Skeletal muscle satellite cell (primary cell): ENCODE measurements at regions not wholly inside any gene's neighbourhood (a gene's known extent, or its start where the extent isn't known, plus 50 kb on each side); places are given as distances from the start of the nearest gene placed in this dataset.

ENCODE experiments used
- H3K27me3 ChIP-seq: 2 replicates; pipeline ENCODE4 v1.7.0; 2013; ENCODE audit warnings: low read length; ENCODE audit not compliant: control insufficient read depth, insufficient read depth
- H3K36me3 ChIP-seq: 2 replicates; pipeline ENCODE4 v1.7.0; 2013; ENCODE audit warnings: mild to moderate bottlenecking, control low read depth, low read length; ENCODE audit not compliant: insufficient read depth
- H3K4me1 ChIP-seq: 2 replicates; pipeline ENCODE4 v1.7.0; 2013; ENCODE audit warnings: low read length; ENCODE audit not compliant: control insufficient read depth, insufficient read depth
- H3K4me2 ChIP-seq: 2 replicates; pipeline ENCODE4 v1.7.0; 2013; ENCODE audit warnings: mild to moderate bottlenecking, low read length
- H3K4me3 ChIP-seq: 2 replicates; pipeline ENCODE4 v1.7.0; 2013; ENCODE audit warnings: low read length
- H3K9ac ChIP-seq: 2 replicates; pipeline ENCODE4 v1.7.0; 2013; ENCODE audit warnings: mild to moderate bottlenecking, low read depth, low read length, moderate library complexity
- H3K9me3 ChIP-seq: replicated peaks from 2 replicates; pipeline ENCODE4 v1.7.0; 2013; ENCODE audit warnings: mild to moderate bottlenecking, control low read depth, low read length

DNA sequence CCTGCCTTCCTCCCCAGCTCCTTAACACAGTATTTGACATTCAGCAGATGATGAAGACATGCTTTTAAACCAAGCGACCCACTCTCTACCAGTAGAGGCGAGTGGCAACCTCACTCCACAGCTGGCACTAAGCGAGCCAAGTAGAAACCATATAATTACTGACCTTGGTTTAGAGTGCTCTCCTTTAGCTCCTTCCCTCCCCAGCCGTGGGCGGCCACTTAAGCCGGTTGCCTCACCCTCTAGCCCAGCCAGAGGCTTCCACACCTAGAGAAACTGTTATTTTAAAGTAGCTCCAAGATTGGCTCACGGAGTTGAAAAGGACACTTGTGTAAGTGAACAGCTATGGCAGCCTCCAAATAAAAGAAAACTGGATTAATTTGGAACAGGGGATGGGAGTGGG, 109.1 kb upstream of the CRHR1 start:
- Histone ChIP-seq H3K9ac (no peak overlapping the region), H3K36me3 (no peaks in the 10 kb centered on the region), H3K27me3 (peaks cover 10% of the 10 kb centered on the region), H3K4me1 (no peaks in the 10 kb centered on the region), H3K4me3 (no peak overlapping the region), H3K4me2 (no peak overlapping the region), H3K9me3 (no peaks in the 10 kb centered on the region)

DNA sequence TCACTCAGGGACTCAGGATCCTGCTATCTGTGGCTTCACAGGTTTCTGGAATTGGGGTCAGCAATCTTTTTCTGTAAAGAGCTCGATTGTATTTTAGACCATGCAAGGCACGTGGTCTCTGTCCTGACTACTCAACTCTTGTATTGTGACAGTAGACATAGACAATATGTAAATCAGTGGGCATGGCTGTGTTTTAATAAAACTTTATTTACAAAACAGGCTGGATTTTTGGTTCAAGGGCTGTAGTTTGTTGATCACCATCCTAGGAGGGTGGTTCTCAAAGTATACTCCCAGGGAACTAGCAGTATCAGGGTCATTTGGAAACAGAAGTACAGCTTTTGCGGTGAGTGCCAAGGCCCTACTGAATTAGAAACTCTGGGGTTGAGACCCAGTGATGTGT, 108.2 kb upstream of the CRHR1 start:
- Histone ChIP-seq H3K27me3 (peaks cover 6% of the 10 kb centered on the region), H3K9me3 (no peaks in the 10 kb centered on the region), H3K4me3 (no peak overlapping the region), H3K4me1 (no peaks in the 10 kb centered on the region), H3K36me3 (no peaks in the 10 kb centered on the region), H3K4me2 (no peak overlapping the region), H3K9ac (no peak overlapping the region)

DNA sequence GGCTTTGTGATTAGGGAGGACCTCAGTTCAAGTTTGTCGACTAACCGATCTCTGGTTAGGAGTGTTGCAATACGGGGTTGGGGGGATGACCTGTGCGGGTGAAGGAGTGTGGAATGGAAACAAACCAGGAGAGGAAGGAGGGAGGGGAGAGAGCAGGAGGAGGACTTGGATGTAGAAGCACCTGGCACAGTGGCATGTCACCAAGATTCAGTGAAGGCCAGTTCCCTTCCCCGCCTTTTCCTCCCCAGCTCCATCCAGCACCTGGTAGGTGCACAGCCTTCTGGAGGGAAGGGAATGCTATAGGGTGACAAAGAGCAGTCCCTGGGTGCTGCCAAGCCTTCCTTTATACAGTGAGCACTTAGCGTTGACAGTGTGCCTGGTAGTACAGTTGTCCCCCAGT, 107.4 kb upstream of the CRHR1 start:
- Histone ChIP-seq H3K4me1 (no peaks in the 10 kb centered on the region), H3K9me3 (no peaks in the 10 kb centered on the region), H3K36me3 (no peaks in the 10 kb centered on the region), H3K4me3 (no peak overlapping the region), H3K4me2 (no peak overlapping the region), H3K27me3 (peaks cover 8% of the 10 kb centered on the region), H3K9ac (no peak overlapping the region)

DNA sequence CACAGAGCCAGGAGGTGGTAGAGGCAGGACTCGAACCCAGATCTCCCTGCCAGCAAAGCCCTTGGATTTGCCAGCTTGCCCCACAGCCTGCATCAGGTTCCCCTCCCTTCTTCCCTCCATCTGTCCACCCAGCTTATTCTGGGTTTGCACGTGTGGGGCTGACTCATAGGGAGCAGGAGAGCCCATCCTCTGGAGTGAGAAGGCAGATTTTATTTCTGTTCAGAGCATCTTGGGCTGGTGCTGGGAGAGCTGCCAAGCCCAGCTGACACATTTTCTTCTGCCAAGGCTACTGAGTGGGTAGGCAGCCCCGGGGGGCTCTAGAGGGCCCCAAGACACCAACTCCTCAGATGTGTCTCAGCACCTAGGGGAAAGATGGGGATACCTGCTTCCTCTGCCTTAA, 106.3 kb upstream of the CRHR1 start:
- H3K4me3 ChIP-seq = no peak overlapping the region
- H3K36me3 ChIP-seq = no peaks in the 10 kb centered on the region
- no peaks in the 10 kb centered on the region for H3K9me3 ChIP-seq
- peaks cover 16% of the 10 kb centered on the region for H3K27me3 ChIP-seq
- no peak overlapping the region for H3K9ac ChIP-seq
- H3K4me1 ChIP-seq = no peaks in the 10 kb centered on the region
- no peak overlapping the region for H3K4me2 ChIP-seq

DNA sequence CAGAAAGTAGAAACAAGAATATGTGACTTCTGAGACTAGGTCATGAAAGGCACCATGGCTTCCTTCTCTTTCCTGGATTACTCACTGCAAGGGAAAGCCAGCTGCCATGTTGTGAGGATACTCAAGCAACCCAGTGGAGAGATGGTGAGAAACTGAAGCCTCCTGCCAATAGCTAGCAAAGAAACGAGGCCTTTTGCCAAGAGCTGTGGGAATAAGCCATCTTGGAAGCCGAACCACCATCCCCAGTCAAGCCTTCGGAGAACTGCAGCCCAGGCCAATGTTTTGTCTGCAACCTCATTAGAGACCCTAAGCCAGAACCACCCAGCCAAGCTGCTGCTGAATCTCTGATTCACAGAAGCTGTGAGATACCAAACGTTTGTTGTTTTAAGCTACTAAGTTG, 104.7 kb upstream of the CRHR1 start:
- Histone ChIP-seq H3K36me3 (no peaks in the 10 kb centered on the region), H3K9ac (no peak overlapping the region), H3K4me3 (no peak overlapping the region), H3K27me3 (peaks cover 16% of the 10 kb centered on the region), H3K4me1 (no peaks in the 10 kb centered on the region), H3K9me3 (no peaks in the 10 kb centered on the region), H3K4me2 (no peak overlapping the region)

DNA sequence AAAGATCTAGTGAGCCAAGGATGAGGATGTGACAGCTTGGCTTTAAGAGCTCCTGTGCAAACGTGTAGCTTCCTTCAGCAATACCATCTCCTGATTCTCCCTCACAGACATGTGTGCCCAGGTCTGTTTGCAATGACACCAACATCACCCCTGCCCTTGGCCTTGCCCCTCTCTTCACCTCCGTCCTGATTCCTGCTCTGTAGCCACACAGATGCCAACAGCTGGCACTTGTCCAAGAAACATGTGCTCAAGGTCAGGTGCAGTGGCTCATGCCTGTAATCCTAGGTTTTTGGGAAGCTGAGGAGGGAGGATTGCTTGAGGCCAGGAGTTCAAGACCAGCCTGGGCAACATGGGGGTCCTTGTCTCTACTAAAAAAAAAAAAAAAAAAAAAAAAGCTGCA, 103.8 kb upstream of the CRHR1 start:
- Histone ChIP-seq H3K4me1 (no peaks in the 10 kb centered on the region), H3K27me3 (peaks cover 16% of the 10 kb centered on the region), H3K4me3 (no peak overlapping the region), H3K9me3 (no peaks in the 10 kb centered on the region), H3K9ac (no peak overlapping the region), H3K36me3 (no peaks in the 10 kb centered on the region), H3K4me2 (no peak overlapping the region)

DNA sequence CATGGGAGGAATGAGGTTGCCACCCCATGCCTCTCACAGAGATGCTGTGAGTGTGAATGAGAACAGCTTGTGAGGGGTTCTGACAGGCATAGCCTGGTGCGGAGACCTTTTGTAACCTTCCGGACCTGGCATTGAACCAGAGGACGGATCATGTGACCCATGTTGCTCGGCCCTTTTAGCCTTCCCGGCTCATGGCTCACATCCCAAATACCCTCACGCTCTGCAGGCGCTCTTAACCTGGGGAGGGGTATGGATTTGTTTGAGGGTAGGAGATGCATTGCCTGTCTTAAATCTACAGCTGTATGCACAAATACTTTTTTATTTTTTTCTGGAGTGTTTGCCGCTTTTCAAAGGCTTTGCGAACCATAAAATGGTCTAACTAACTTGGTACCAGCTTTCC, 102.4 kb upstream of the CRHR1 start:
- H3K9ac ChIP-seq = no peak overlapping the region
- no peak overlapping the region for H3K4me3 ChIP-seq
- H3K27me3 ChIP-seq = peaks cover 26% of the 10 kb centered on the region
- H3K36me3 ChIP-seq = no peaks in the 10 kb centered on the region
- H3K4me2 ChIP-seq = no peak overlapping the region
- no peaks in the 10 kb centered on the region for H3K4me1 ChIP-seq
- H3K9me3 ChIP-seq = no peaks in the 10 kb centered on the region

DNA sequence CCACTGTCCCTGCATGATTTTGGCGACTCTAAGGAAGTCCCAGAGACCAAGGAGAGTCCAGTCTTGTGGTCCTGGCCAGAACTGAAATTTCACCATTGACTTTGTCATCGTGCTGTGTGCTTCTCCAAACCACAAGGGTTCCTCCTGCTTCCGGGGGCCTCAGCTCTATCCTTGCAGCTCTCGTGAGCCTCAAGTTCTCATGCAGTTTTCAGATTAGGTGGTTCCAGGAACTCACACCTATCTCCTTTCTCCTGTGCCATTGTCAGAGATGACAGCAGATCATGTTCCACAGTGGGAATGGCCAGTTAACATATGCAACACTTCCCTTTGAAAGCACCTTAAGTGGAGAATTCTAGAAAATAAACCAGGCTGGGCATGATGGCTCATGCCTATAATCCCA, 97.9 kb upstream of the CRHR1 start:
- H3K27me3 ChIP-seq = peaks cover 57% of the 10 kb centered on the region

DNA sequence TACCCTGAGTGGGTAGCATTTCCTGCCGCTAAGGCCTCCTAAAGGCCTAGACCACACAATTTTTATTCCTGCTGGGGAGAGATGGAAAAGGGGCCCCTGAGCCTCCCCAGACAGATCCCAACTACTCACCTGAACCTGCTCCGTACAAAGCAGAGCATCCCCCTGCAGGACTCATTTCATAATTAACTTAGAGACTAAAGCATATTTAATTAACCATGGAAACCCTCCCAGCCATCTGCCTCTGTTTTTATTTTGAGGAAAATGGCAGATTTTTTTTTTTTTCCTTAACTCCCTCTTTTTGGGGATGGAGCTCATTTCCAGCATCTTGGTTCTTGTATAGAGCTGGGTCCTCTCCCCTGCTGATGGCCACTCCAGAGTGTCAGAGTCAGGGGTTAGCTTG, 96.5 kb upstream of the CRHR1 start:
- H3K36me3 ChIP-seq = no peaks in the 10 kb centered on the region
- no peaks in the 10 kb centered on the region for H3K4me1 ChIP-seq
- H3K9me3 ChIP-seq = no peaks in the 10 kb centered on the region
- no peak overlapping the region for H3K4me2 ChIP-seq
- H3K4me3 ChIP-seq = no peak overlapping the region
- H3K9ac ChIP-seq = no peak overlapping the region
- H3K27me3 ChIP-seq = peaks cover 61% of the 10 kb centered on the region

More for the DNA sequence above, 97.9 kb upstream of the CRHR1 start:
- Histone ChIP-seq H3K9ac (no peak overlapping the region), H3K4me2 (no peak overlapping the region), H3K36me3 (no peaks in the 10 kb centered on the region), H3K4me3 (no peak overlapping the region), H3K4me1 (no peaks in the 10 kb centered on the region), H3K9me3 (no peaks in the 10 kb centered on the region)

DNA sequence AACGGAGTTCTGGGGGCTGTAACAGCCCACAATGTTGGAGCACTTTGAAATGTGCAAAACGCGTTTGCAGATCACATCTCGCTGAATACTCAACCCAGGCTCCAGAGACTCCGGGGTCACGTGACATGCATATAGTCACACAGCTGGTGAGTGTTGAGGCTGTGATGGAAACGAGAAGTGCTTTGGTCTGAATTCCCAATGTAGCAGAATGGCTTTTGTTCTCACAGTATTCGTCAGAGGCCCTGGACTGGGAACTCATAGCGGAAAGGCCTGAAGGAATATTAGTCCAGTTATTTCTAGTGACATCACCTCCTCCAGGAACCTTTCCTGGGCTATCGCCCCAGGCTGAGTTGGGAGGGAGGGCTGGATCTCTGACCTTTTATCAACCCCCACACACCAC, 95.8 kb upstream of the CRHR1 start:
- H3K9me3 ChIP-seq = no peaks in the 10 kb centered on the region
- peaks cover 62% of the 10 kb centered on the region for H3K27me3 ChIP-seq

DNA sequence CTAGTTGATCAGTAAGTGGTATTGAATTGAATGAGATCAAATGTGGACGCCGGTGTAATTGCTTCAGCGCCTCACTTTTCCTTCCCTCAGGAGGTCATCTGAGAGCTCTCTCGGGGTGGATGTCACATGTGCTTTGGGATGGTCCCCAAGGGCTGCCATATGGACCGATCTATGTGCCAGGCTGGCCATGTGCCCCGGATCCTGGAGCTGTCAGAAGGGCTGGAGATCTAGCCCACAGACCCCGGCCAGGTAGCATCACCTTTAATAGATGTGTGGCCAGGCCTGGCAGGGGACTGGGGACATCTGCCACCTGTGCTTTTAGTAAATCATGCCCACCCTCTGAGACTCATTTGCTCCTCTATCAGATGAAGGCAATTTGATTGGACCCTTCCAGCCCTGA, 95.3 kb upstream of the CRHR1 start:
- H3K4me1 ChIP-seq = no peaks in the 10 kb centered on the region
- H3K36me3 ChIP-seq = no peaks in the 10 kb centered on the region
- H3K9me3 ChIP-seq = no peaks in the 10 kb centered on the region
- no peak overlapping the region for H3K9ac ChIP-seq
- no peak overlapping the region for H3K4me2 ChIP-seq
- peaks cover 67% of the 10 kb centered on the region for H3K27me3 ChIP-seq
- no peak overlapping the region for H3K4me3 ChIP-seq

More for the DNA sequence above, 95.8 kb upstream of the CRHR1 start:
- no peaks in the 10 kb centered on the region for H3K4me1 ChIP-seq
- no peaks in the 10 kb centered on the region for H3K36me3 ChIP-seq
- H3K4me3 ChIP-seq = no peak overlapping the region
- H3K4me2 ChIP-seq = no peak overlapping the region
- no peak overlapping the region for H3K9ac ChIP-seq

DNA sequence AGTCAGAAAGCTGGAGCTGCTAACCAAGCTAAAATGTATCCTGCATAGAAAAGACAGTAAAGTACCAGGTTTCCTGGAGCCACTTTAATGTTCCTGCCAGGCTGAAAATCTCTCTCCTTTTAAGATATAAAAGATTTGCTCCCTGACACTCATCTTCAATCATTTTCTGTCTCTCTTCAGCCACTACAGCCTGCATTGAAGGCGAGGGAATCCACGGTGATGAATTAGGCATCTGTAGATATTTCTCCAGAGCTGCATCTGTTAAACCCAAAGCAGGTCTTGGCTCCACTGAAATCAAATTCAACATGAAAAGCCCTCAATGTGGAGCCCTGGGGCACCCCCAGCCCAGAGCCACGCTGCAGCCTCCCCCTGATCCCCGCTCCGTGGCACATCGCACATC, 94.7 kb upstream of the CRHR1 start:
- peaks cover 72% of the 10 kb centered on the region for H3K27me3 ChIP-seq
- no peaks in the 10 kb centered on the region for H3K4me1 ChIP-seq
- H3K36me3 ChIP-seq = no peaks in the 10 kb centered on the region

More for the DNA sequence above, 94.7 kb upstream of the CRHR1 start:
- H3K9ac ChIP-seq = no peak overlapping the region
- no peaks in the 10 kb centered on the region for H3K9me3 ChIP-seq
- H3K4me3 ChIP-seq = no peak overlapping the region
- no peak overlapping the region for H3K4me2 ChIP-seq
